ENCODE measurements at regions not wholly inside any gene's neighbourhood (a gene's known extent, or its start where the extent isn't known, plus 50 kb on each side); places are given as distances from the start of the nearest gene placed in this dataset.

GRCh38 chr2:151178207-151178606, 83.5 kb downstream of the RBM43 start:
- Mint-ChIP-seq H3K27ac (no peak overlapping the region), H3K9me3 (no peaks in the 10 kb centered on the region), H3K4me3 (no peak overlapping the region), H3K27me3 (ENCODE audit: low read depth) (no peaks in the 10 kb centered on the region; the same call in 1 of the 2 replicates), H3K4me1 (peaks cover 48% of the 10 kb centered on the region), H3K36me3 (no peaks in the 10 kb centered on the region)
- DNase-seq (ENCODE audit: low spot score) (no peak), ATAC-seq (no peak)
- TF ChIP-seq MXD4 (CRISPR knock-in tag; IDR thresholded peaks at IDR 0.05; ENCODE audit: borderline replicate concordance) (no peak), NFE2L1 (CRISPR knock-in tag; IDR thresholded peaks at IDR 0.05) (no peak), MYBL2 (CRISPR knock-in tag; IDR thresholded peaks at IDR 0.05) (no peak), PREB (CRISPR knock-in tag; IDR thresholded peaks at IDR 0.05; ENCODE audit: borderline replicate concordance) (no peak), JAZF1 (CRISPR knock-in tag; IDR thresholded peaks at IDR 0.05) (no peak), ZNF138 (CRISPR knock-in tag; conservative IDR thresholded peaks at IDR 0.05) (no peak), ZBTB43 (CRISPR knock-in tag; IDR thresholded peaks at IDR 0.05) (no peak), ZNF232 (CRISPR knock-in tag; IDR thresholded peaks at IDR 0.05) (no peak), TEAD4 (CRISPR knock-in tag; IDR thresholded peaks at IDR 0.05) (no peak), NR1H2 (CRISPR knock-in tag; IDR thresholded peaks at IDR 0.05) (no peak), ZNF281 (CRISPR knock-in tag; IDR thresholded peaks at IDR 0.05) (no peak), ZSCAN18 (CRISPR knock-in tag; IDR thresholded peaks at IDR 0.05) (no peak), ESRRA (CRISPR knock-in tag; IDR thresholded peaks at IDR 0.05; ENCODE audit: borderline replicate concordance) (no peak), SMAD4 (CRISPR knock-in tag; IDR thresholded peaks at IDR 0.05) (no peak), RELA (CRISPR knock-in tag; IDR thresholded peaks at IDR 0.05; ENCODE audit: borderline replicate concordance) (no peak)
- CTCF ChIA-PET = interaction anchor here (1.5 kb wide), 1 partner anchor 61 kb away, joined by 23 read pairs; no protein-coding TSS in a partner anchor
- POLR2A ChIA-PET = no interaction called here

GRCh38 chr2:151177756-151178155, 83.9 kb downstream of the RBM43 start:
- ChIA-PET CTCF (interaction anchor here (0.6 to 1.5 kb wide), 4 partner anchors 9 to 444 kb away, joined by 3 to 23 read pairs (median 4); no protein-coding TSS in a partner anchor), POLR2A (no interaction called here)
- H3K36me3 Mint-ChIP-seq = no peaks in the 10 kb centered on the region
- H3K27me3 Mint-ChIP-seq (ENCODE audit: low read depth) = no peaks in the 10 kb centered on the region; the same call in 1 of the 2 replicates
- H3K4me1 Mint-ChIP-seq = peaks cover 50% of the 10 kb centered on the region
- no peak for ATAC-seq
- H3K4me3 Mint-ChIP-seq = no peak overlapping the region
- H3K9me3 Mint-ChIP-seq = no peaks in the 10 kb centered on the region
- H3K27ac Mint-ChIP-seq = no peak overlapping the region
- no peak for DNase-seq (ENCODE audit: low spot score)
- TF ChIP-seq JUN (CRISPR knock-in tag; IDR thresholded peaks at IDR 0.05) = no peak
- TF ChIP-seq PRDM15 (CRISPR knock-in tag; IDR thresholded peaks at IDR 0.05) = no peak
- no peak for TF ChIP-seq CREB1 (CRISPR knock-in tag; IDR thresholded peaks at IDR 0.05)
- no peak for TF ChIP-seq TEAD4 (CRISPR knock-in tag; IDR thresholded peaks at IDR 0.05)
- no peak for TF ChIP-seq CTCF (IDR thresholded peaks at IDR 0.05)
- TF ChIP-seq E2F1 (CRISPR knock-in tag; IDR thresholded peaks at IDR 0.05) = no peak
- TF ChIP-seq GABPB1 (CRISPR knock-in tag; IDR thresholded peaks at IDR 0.05) = no peak
- TF ChIP-seq ERG (CRISPR knock-in tag; IDR thresholded peaks at IDR 0.05) = no peak
- no peak for TF ChIP-seq MXD4 (CRISPR knock-in tag; IDR thresholded peaks at IDR 0.05; ENCODE audit: borderline replicate concordance)

Data from WTC11 (cell line).